GM23338 (cell line): ENCODE measurements at regions not wholly inside any gene's neighbourhood (a gene's known extent, or its start where the extent isn't known, plus 50 kb on each side); places are given as distances from the start of the nearest gene placed in this dataset.

Source experiments
- ATAC-seq: fragments of 200-7000 bp; cut with Tn5 transposase; 3 replicates; pipeline ENCODE4 v1.9.1; 2020
- DNase-seq: peaks from one replicate; pipeline ENCODE4 v3.0.0-alpha.2; 2015; ENCODE audit warnings: low spot score
- H2AFZ ChIP-seq: fragments of 200-600 bp; sonication (generic); 2 replicates; pipeline ENCODE4 v1.8.0; 2016; ENCODE audit warnings: antibody characterized with exemption, mild to moderate bottlenecking, moderate library complexity
- H3F3A ChIP-seq: fragments of 200-600 bp; sonication (generic); replicated peaks from 2 replicates; pipeline ENCODE4 v1.8.0; 2017; ENCODE audit warnings: antibody characterized with exemption, mixed run types, low read depth
- H3K27ac ChIP-seq: fragments of 200-600 bp; sonication (generic); 2 replicates; pipeline ENCODE4 v1.6.1; 2016; ENCODE audit warnings: low read depth
- H3K27me3 ChIP-seq: fragments of 200-600 bp; sonication (generic); 2 replicates; pipeline ENCODE4 v1.8.0; 2016; ENCODE audit warnings: mild to moderate bottlenecking, mixed run types, moderate library complexity; ENCODE audit not compliant: insufficient read depth
- H3K36me3 ChIP-seq: fragments of 200-600 bp; sonication (generic); 2 replicates; pipeline ENCODE4 v1.8.0; 2016; ENCODE audit warnings: mild to moderate bottlenecking; ENCODE audit not compliant: insufficient read depth
- H3K4me1 ChIP-seq: fragments of 200-600 bp; sonication (generic); 2 replicates; pipeline ENCODE4 v1.8.0; 2016; ENCODE audit warnings: mild to moderate bottlenecking, moderate library complexity; ENCODE audit not compliant: insufficient read depth
- H3K4me2 ChIP-seq: fragments of 200-600 bp; sonication (generic); 2 replicates; pipeline ENCODE4 v1.7.1; 2017; ENCODE audit warnings: mixed run types
- H3K4me3 ChIP-seq: fragments of 200-600 bp; sonication (generic); 2 replicates; pipeline ENCODE4 v1.6.1; 2016; ENCODE audit warnings: mixed run types
- H3K79me2 ChIP-seq: fragments of 200-600 bp; sonication (generic); replicated peaks from 2 replicates; pipeline ENCODE4 v1.8.0; 2017; ENCODE audit warnings: mild to moderate bottlenecking; ENCODE audit not compliant: insufficient read depth
- H3K9me2 ChIP-seq: fragments of 200-600 bp; sonication (generic); 2 replicates; pipeline ENCODE4 v1.8.0; 2017; ENCODE audit not compliant: insufficient read depth
- H4K20me1 ChIP-seq: fragments of 200-600 bp; sonication (generic); replicated peaks from 2 replicates; pipeline ENCODE4 v1.8.0; 2017; ENCODE audit warnings: mild to moderate bottlenecking; ENCODE audit not compliant: insufficient read depth
- H3K27ac Mint-ChIP-seq: 2 replicates; pipeline ENCODE4 v1.8.0; 2020; ENCODE audit warnings: inconsistent platforms, mild to moderate bottlenecking, moderate library complexity, mixed read lengths
- H3K27me3 Mint-ChIP-seq: 3 replicates; pipeline ENCODE4 v1.8.0; 2022; ENCODE audit warnings: low read depth, mild to moderate bottlenecking, moderate library complexity, mixed read lengths, inconsistent platforms; ENCODE audit not compliant: insufficient read depth, poor library complexity
- H3K36me3 Mint-ChIP-seq: 3 replicates; pipeline ENCODE4 v1.8.0; 2021; ENCODE audit warnings: low read depth, mild to moderate bottlenecking, inconsistent platforms, moderate library complexity, mixed read lengths
- H3K4me1 Mint-ChIP-seq: 3 replicates; pipeline ENCODE4 v1.8.0; 2020; ENCODE audit warnings: mild to moderate bottlenecking, inconsistent platforms, mixed read lengths
- H3K4me3 Mint-ChIP-seq: 3 replicates; pipeline ENCODE4 v1.8.0; 2021; ENCODE audit warnings: moderate library complexity, mild to moderate bottlenecking, inconsistent platforms, mixed read lengths
- H3K9me3 Mint-ChIP-seq: 3 replicates; pipeline ENCODE4 v1.8.0; 2020; ENCODE audit warnings: moderate library complexity, mild to moderate bottlenecking, inconsistent platforms, mixed read lengths
- CREB1 ChIP-seq: fragments of 250-450 bp; sonication (Bioruptor Pico); IDR thresholded peaks from 2 replicates; pipeline ENCODE4 v1.5.0; 2020; ENCODE audit warnings: low read depth, mild to moderate bottlenecking, moderate library complexity
- EZH2 ChIP-seq: fragments of 200-600 bp; sonication (generic); IDR thresholded peaks from one replicate; pipeline ENCODE4 v1.8.0; 2017; ENCODE audit warnings: antibody characterized with exemption, mild to moderate bottlenecking, low read depth; ENCODE audit not compliant: unreplicated experiment
- JUNB ChIP-seq: IDR thresholded peaks from one replicate; pipeline ENCODE4 v1.6.1; 2016; ENCODE audit warnings: antibody characterized with exemption; ENCODE audit not compliant: unreplicated experiment
- STAT1 ChIP-seq: IDR thresholded peaks from one replicate; pipeline ENCODE4 v1.6.1; 2016; ENCODE audit warnings: antibody characterized with exemption; ENCODE audit not compliant: unreplicated experiment
- ZNF114 ChIP-seq: fragments of 250-450 bp; sonication (Bioruptor Pico); IDR thresholded peaks from 2 replicates; pipeline ENCODE4 v1.5.0; 2020; ENCODE audit warnings: mild to moderate bottlenecking, moderate library complexity
- ZNF331 ChIP-seq: fragments of 250-450 bp; sonication (Bioruptor Pico); IDR thresholded peaks from 2 replicates; pipeline ENCODE4 v1.5.0; 2020; ENCODE audit warnings: low read depth, mild to moderate bottlenecking, moderate library complexity
- TF ChIP-seq, protein P1 (sequence below), 2 experiments: fragments of 200-600 bp in 1 of 2; sonication (generic) in 1 of 2; conservative IDR thresholded peaks; 2 replicates each; pipeline versions ENCODE4 v1.5.1 to v1.6.1; 2016 to 2017; ENCODE audit warnings: antibody characterized with exemption in 2 of 2, low read depth in 2 of 2, mild to moderate bottlenecking in 2 of 2, moderate library complexity in 1 of 2
- TF ChIP-seq, protein P2 (sequence below): IDR thresholded peaks from one replicate; pipeline ENCODE4 v1.6.1; 2018; ENCODE audit warnings: antibody characterized with exemption; ENCODE audit not compliant: unreplicated experiment
- TF ChIP-seq, protein P3 (sequence below): fragments of 250-450 bp; sonication (Bioruptor Pico); IDR thresholded peaks from 2 replicates; pipeline ENCODE4 v1.5.0; 2020; ENCODE audit warnings: mild to moderate bottlenecking, moderate library complexity

DNA sequence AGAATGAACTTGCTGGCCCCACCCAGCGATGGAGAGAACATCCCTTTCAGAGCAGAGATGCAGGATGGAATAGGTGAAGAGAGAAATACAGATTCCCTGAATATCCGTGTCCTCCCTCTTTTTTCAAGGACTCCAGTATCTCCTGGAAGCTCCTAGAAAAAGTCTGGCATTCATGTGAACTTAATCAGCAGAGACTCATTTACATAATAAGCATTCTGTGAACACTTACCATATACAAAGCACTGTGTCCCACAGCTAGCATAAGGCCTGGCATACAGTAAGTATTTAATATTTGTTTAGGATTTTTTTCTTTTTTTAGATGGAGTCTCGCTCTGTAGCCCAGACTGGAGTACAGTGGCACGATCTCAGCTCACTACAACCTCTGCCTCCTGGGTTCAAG, 208.5 kb upstream of the RPL38 start (continued):
- TF ChIP-seq, protein P1, sequence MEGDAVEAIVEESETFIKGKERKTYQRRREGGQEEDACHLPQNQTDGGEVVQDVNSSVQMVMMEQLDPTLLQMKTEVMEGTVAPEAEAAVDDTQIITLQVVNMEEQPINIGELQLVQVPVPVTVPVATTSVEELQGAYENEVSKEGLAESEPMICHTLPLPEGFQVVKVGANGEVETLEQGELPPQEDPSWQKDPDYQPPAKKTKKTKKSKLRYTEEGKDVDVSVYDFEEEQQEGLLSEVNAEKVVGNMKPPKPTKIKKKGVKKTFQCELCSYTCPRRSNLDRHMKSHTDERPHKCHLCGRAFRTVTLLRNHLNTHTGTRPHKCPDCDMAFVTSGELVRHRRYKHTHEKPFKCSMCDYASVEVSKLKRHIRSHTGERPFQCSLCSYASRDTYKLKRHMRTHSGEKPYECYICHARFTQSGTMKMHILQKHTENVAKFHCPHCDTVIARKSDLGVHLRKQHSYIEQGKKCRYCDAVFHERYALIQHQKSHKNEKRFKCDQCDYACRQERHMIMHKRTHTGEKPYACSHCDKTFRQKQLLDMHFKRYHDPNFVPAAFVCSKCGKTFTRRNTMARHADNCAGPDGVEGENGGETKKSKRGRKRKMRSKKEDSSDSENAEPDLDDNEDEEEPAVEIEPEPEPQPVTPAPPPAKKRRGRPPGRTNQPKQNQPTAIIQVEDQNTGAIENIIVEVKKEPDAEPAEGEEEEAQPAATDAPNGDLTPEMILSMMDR (conservative IDR thresholded peaks at IDR 0.05; ENCODE audit: low read depth in 2 of 2): no peak
- TF ChIP-seq, protein P2, sequence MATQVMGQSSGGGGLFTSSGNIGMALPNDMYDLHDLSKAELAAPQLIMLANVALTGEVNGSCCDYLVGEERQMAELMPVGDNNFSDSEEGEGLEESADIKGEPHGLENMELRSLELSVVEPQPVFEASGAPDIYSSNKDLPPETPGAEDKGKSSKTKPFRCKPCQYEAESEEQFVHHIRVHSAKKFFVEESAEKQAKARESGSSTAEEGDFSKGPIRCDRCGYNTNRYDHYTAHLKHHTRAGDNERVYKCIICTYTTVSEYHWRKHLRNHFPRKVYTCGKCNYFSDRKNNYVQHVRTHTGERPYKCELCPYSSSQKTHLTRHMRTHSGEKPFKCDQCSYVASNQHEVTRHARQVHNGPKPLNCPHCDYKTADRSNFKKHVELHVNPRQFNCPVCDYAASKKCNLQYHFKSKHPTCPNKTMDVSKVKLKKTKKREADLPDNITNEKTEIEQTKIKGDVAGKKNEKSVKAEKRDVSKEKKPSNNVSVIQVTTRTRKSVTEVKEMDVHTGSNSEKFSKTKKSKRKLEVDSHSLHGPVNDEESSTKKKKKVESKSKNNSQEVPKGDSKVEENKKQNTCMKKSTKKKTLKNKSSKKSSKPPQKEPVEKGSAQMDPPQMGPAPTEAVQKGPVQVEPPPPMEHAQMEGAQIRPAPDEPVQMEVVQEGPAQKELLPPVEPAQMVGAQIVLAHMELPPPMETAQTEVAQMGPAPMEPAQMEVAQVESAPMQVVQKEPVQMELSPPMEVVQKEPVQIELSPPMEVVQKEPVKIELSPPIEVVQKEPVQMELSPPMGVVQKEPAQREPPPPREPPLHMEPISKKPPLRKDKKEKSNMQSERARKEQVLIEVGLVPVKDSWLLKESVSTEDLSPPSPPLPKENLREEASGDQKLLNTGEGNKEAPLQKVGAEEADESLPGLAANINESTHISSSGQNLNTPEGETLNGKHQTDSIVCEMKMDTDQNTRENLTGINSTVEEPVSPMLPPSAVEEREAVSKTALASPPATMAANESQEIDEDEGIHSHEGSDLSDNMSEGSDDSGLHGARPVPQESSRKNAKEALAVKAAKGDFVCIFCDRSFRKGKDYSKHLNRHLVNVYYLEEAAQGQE: no peak

DNA sequence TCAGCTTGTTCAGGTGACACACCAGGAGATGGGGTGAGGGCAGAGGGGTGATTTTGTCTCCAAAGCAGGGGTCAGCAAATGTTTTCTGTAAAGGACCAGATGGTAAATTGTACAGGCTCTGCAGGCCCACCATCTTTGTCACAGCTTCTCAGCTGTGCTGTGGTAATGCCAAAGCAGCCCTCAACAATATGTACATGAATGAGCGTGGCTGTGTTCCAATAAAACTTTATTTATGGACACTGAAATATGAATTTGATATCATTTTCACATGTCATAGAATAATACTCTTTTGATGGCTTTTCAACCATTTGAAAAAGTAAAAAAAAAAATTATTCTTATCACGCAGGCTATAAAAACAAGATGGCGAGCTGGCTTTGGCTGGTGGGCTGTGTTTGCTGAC, 206.4 kb upstream of the RPL38 start:
- Histone ChIP-seq H4K20me1 (no peaks in the 10 kb centered on the region), H3K79me2 (no peaks in the 10 kb centered on the region), H3F3A (no peaks in the 10 kb centered on the region), H3K27me3 (no peaks in the 10 kb centered on the region), H3K4me2 (no peak overlapping the region), H3K36me3 (no peaks in the 10 kb centered on the region), H3K27ac (no peak overlapping the region), H3K9me2 (0 out of 2 replicates have a peak, but pooled peaks cover 3% of the 10 kb centered on the region), H3K4me1 (peaks cover 6% of the 10 kb centered on the region; the same call in 1 of the 2 replicates), H2AFZ (no peak overlapping the region), H3K4me3 (no peak overlapping the region)
- H3K9me3 Mint-ChIP-seq: no peaks in the 10 kb centered on the region
- DNase-seq: no peak
- peaks cover 8% of the 10 kb centered on the region for H3K27me3 Mint-ChIP-seq
- no peak for ATAC-seq
- H3K27ac Mint-ChIP-seq: no peak overlapping the region
- H3K36me3 Mint-ChIP-seq: no peaks in the 10 kb centered on the region
- H3K4me3 Mint-ChIP-seq: no peak overlapping the region
- peaks cover 8% of the 10 kb centered on the region; the same call in 2 of the 3 replicates for H3K4me1 Mint-ChIP-seq
- TF ChIP-seq, protein P3, sequence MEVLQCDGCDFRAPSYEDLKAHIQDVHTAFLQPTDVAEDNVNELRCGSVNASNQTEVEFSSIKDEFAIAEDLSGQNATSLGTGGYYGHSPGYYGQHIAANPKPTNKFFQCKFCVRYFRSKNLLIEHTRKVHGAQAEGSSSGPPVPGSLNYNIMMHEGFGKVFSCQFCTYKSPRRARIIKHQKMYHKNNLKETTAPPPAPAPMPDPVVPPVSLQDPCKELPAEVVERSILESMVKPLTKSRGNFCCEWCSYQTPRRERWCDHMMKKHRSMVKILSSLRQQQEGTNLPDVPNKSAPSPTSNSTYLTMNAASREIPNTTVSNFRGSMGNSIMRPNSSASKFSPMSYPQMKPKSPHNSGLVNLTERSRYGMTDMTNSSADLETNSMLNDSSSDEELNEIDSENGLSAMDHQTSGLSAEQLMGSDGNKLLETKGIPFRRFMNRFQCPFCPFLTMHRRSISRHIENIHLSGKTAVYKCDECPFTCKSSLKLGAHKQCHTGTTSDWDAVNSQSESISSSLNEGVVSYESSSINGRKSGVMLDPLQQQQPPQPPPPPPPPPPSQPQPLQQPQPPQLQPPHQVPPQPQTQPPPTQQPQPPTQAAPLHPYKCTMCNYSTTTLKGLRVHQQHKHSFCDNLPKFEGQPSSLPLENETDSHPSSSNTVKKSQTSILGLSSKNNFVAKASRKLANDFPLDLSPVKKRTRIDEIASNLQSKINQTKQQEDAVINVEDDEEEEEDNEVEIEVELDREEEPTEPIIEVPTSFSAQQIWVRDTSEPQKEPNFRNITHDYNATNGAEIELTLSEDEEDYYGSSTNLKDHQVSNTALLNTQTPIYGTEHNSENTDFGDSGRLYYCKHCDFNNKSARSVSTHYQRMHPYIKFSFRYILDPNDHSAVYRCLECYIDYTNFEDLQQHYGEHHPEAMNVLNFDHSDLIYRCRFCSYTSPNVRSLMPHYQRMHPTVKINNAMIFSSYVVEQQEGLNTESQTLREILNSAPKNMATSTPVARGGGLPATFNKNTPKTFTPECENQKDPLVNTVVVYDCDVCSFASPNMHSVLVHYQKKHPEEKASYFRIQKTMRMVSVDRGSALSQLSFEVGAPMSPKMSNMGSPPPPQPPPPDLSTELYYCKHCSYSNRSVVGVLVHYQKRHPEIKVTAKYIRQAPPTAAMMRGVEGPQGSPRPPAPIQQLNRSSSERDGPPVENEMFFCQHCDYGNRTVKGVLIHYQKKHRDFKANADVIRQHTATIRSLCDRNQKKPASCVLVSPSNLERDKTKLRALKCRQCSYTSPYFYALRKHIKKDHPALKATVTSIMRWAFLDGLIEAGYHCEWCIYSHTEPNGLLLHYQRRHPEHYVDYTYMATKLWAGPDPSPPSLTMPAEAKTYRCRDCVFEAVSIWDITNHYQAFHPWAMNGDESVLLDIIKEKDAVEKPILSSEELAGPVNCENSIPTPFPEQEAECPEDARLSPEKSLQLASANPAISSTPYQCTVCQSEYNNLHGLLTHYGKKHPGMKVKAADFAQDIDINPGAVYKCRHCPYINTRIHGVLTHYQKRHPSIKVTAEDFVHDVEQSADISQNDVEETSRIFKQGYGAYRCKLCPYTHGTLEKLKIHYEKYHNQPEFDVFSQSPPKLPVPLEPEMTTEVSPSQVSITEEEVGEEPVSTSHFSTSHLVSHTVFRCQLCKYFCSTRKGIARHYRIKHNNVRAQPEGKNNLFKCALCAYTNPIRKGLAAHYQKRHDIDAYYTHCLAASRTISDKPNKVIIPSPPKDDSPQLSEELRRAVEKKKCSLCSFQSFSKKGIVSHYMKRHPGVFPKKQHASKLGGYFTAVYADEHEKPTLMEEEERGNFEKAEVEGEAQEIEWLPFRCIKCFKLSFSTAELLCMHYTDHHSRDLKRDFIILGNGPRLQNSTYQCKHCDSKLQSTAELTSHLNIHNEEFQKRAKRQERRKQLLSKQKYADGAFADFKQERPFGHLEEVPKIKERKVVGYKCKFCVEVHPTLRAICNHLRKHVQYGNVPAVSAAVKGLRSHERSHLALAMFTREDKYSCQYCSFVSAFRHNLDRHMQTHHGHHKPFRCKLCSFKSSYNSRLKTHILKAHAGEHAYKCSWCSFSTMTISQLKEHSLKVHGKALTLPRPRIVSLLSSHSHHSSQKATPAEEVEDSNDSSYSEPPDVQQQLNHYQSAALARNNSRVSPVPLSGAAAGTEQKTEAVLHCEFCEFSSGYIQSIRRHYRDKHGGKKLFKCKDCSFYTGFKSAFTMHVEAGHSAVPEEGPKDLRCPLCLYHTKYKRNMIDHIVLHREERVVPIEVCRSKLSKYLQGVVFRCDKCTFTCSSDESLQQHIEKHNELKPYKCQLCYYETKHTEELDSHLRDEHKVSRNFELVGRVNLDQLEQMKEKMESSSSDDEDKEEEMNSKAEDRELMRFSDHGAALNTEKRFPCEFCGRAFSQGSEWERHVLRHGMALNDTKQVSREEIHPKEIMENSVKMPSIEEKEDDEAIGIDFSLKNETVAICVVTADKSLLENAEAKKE (CRISPR knock-in tag): no peak
- TF ChIP-seq CREB1 (no peak), ZNF114 (CRISPR knock-in tag) (no peak), ZNF331 (CRISPR knock-in tag) (no peak), STAT1 (no peak), EZH2 (no peak), JUNB (no peak)
- TF ChIP-seq, protein P2: no peak
